Liver (tissue), 3 donors: ENCODE measurements at regions not wholly inside any gene's neighbourhood (a gene's known extent, or its start where the extent isn't known, plus 50 kb on each side); places are given as distances from the start of the nearest gene placed in this dataset.

Experiments used
- ATF3 ChIP-seq: IDR thresholded peaks from 2 replicates; pipeline ENCODE4 v1.6.1; 2016; ENCODE audit warnings: antibody characterized with exemption
- CTCF ChIP-seq: fragments of 150-350 bp; IDR thresholded peaks from 2 replicates; pipeline ENCODE4 v1.5.1; 2017; ENCODE audit warnings: improper control_type of control experiment, low read depth, low read length; ENCODE audit not compliant: missing input control
- EGR1 ChIP-seq, 2 donors: IDR thresholded peaks; 2 replicates each; pipeline ENCODE4 v1.6.1; 2016 to 2018; ENCODE audit warnings: antibody characterized with exemption in 2 of 2, low read depth in 2 of 2
- FOXA1 ChIP-seq: IDR thresholded peaks from 2 replicates; pipeline ENCODE4 v1.6.1; 2016; ENCODE audit warnings: antibody characterized with exemption
- GABPA ChIP-seq, 2 donors: IDR thresholded peaks in 1 of 2; conservative IDR thresholded peaks in 1 of 2; 2 replicates each; pipeline ENCODE4 v1.6.1; 2016; ENCODE audit warnings: antibody characterized with exemption in 2 of 2, mild to moderate bottlenecking in 1 of 2, moderate library complexity in 1 of 2
- JUND ChIP-seq, 2 donors: IDR thresholded peaks; 2 replicates each; pipeline ENCODE4 v1.6.1; 2016; ENCODE audit warnings: antibody characterized with exemption in 2 of 2
- MAX ChIP-seq: IDR thresholded peaks from 2 replicates; pipeline ENCODE4 v1.6.1; 2016; ENCODE audit warnings: antibody characterized with exemption
- RAD21 ChIP-seq, 2 donors: IDR thresholded peaks; 2 replicates each; pipeline ENCODE4 v1.6.1; 2016; ENCODE audit warnings: antibody characterized with exemption in 2 of 2, mild to moderate bottlenecking in 2 of 2
- REST ChIP-seq: IDR thresholded peaks from 2 replicates; pipeline ENCODE4 v1.6.1; 2016; ENCODE audit warnings: antibody characterized with exemption, mild to moderate bottlenecking
- RXRA ChIP-seq, 2 donors: IDR thresholded peaks; 2 replicates each; pipeline ENCODE4 v1.6.1; 2017 to 2018; ENCODE audit warnings: antibody characterized with exemption in 2 of 2, mild to moderate bottlenecking in 1 of 2
- SP1 ChIP-seq: IDR thresholded peaks from 2 replicates; pipeline ENCODE4 v1.6.1; 2018; ENCODE audit warnings: antibody characterized with exemption, mild to moderate bottlenecking
- TAF1 ChIP-seq: conservative IDR thresholded peaks from 2 replicates; pipeline ENCODE4 v1.6.1; 2016; ENCODE audit warnings: antibody characterized with exemption, mild to moderate bottlenecking
- YY1 ChIP-seq: IDR thresholded peaks from 2 replicates; pipeline ENCODE4 v1.6.1; 2016; ENCODE audit warnings: antibody characterized with exemption, mild to moderate bottlenecking
- ZBTB33 ChIP-seq: IDR thresholded peaks from 2 replicates; pipeline ENCODE4 v1.6.1; 2016; ENCODE audit warnings: antibody characterized with exemption
- donor health status: healthy.
- donor health status: healthy.

GRCh38 chr21:22223385-22223784 is 1225.2 kb downstream of the NCAM2 start:
- TF ChIP-seq CTCF: no peak
- TF ChIP-seq RAD21 (IDR thresholded peaks at IDR 0.05): no peak
- TF ChIP-seq TAF1: no peak
- TF ChIP-seq SP1: no peak
- no peak for TF ChIP-seq MAX
- no peak for TF ChIP-seq REST
- TF ChIP-seq YY1: no peak
- no peak for TF ChIP-seq GABPA (IDR thresholded peaks at IDR 0.05 in 1 of 2, conservative IDR thresholded peaks at IDR 0.05 in 1 of 2)
- no peak for TF ChIP-seq JUND (IDR thresholded peaks at IDR 0.05)
- no peak for TF ChIP-seq ZBTB33
- no peak for TF ChIP-seq ATF3
- TF ChIP-seq FOXA1: no peak
- TF ChIP-seq EGR1 (IDR thresholded peaks at IDR 0.05; ENCODE audit: low read depth in 2 of 2): no peak
- no peak for TF ChIP-seq RXRA (IDR thresholded peaks at IDR 0.05)
